ENCODE measurements at regions not wholly inside any gene's neighbourhood (a gene's known extent, or its start where the extent isn't known, plus 50 kb on each side); places are given as distances from the start of the nearest gene placed in this dataset.
A peak's percentile ranks its signal among the peaks of the same experiment; 100 is the strongest.

DNA sequence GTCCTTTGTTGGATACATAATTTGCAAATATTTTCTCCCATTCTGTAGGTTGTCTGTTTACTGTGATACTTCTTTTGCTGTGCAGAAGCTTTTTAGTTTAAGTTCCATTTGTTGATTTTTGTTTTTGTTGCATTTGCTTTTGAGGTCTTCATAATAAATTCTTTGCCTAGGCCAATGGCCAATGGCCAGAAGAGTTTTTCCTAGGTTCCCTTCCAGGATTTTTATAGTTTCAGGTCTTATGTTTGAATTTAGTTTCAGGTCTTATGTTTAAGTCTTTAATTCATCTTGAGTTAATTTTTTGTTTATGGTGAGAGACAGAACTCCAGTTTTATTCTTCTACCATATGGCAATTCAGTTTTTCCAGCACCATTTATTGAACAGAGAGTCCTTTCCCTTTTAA, 90.1 kb upstream of the GOT2 start:
- TF ChIP-seq CTCF (IDR thresholded peaks at IDR 0.05; ENCODE audit: control insufficient read depth, extremely low read depth, insufficient read depth): no peak
- DNase-seq (ENCODE audit: low read depth): no peak

GRCh38 chr16:58821886-58822285, 87.8 kb upstream of the GOT2 start:
- no peak for DNase-seq (ENCODE audit: low read depth)
- no peak for TF ChIP-seq CTCF (IDR thresholded peaks at IDR 0.05; ENCODE audit: control insufficient read depth, extremely low read depth, insufficient read depth)

More for the DNA sequence above, 90.1 kb upstream of the GOT2 start:
- H3K4me3 ChIP-seq (ENCODE audit: low read depth, low read length): no peak overlapping the region

GRCh38 chr16:58820411-58820810, 86.3 kb upstream of the GOT2 start:
- no peak for TF ChIP-seq CTCF (IDR thresholded peaks at IDR 0.05; ENCODE audit: control insufficient read depth, extremely low read depth, insufficient read depth)
- DNase-seq (ENCODE audit: low read depth): no peak
- no peak overlapping the region for H3K4me3 ChIP-seq (ENCODE audit: low read depth, low read length)

More at GRCh38 chr16:58821886-58822285, 87.8 kb upstream of the GOT2 start:
- no peak overlapping the region for H3K4me3 ChIP-seq (ENCODE audit: low read depth, low read length)

- TF ChIP-seq CTCF (IDR thresholded peaks at IDR 0.05; ENCODE audit: control insufficient read depth, extremely low read depth, insufficient read depth): no peak
- DNase-seq (ENCODE audit: low read depth): no peak
- H3K4me3 ChIP-seq (ENCODE audit: low read depth, low read length): no peak overlapping the region
These were observed 81.2 kb upstream of the GOT2 start for GRCh38 chr16:58815181-58815888.

- no peak overlapping the region for H3K4me3 ChIP-seq (ENCODE audit: low read depth, low read length)
- no peak for DNase-seq (ENCODE audit: low read depth)
- TF ChIP-seq CTCF (IDR thresholded peaks at IDR 0.05; ENCODE audit: control insufficient read depth, extremely low read depth, insufficient read depth): peak; percentile 88
These were observed 80.3 kb upstream of the GOT2 start for GRCh38 chr16:58814348-58814801.

- no peak overlapping the region for H3K4me3 ChIP-seq (ENCODE audit: low read depth, low read length)
- DNase-seq (ENCODE audit: low read depth): peak; percentile 47
- TF ChIP-seq CTCF (IDR thresholded peaks at IDR 0.05; ENCODE audit: control insufficient read depth, extremely low read depth, insufficient read depth): no peak
These were observed 75.1 kb upstream of the GOT2 start for GRCh38 chr16:58809213-58809612.

DNA sequence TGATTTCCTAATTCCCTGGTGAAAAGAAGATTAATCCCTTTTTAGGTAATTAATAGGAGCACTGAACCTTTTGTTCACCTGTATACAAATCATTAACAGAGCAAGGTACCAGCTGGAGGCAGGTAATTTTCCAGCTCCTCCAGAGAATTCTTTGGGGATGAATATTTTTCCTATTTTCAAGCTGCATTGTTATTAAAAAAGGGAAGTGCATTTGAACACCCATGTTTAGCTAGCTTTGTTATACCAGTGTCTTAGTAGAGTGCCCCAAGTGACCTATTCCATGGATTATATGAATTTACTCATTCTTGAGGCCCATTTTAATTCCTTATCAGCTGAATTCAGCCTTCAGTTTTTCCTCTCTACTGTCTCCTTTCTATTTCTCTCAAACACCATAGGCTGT, 73.2 kb upstream of the GOT2 start:
- DNase-seq (ENCODE audit: low read depth): no peak
- no peak overlapping the region for H3K4me3 ChIP-seq (ENCODE audit: low read depth, low read length)
- no peak for TF ChIP-seq CTCF (IDR thresholded peaks at IDR 0.05; ENCODE audit: control insufficient read depth, extremely low read depth, insufficient read depth)

Measured in LNCaP clone FGC (cell line).